COR-L47 (cell line): ENCODE measurements at regions not wholly inside any gene's neighbourhood (a gene's known extent, or its start where the extent isn't known, plus 50 kb on each side); places are given as distances from the start of the nearest gene placed in this dataset.
"Not testable (repeated sequence)": the region's sequence is repeated elsewhere in the genome, so short reads cannot be mapped to it uniquely, and the experiment has no call there.

Source experiments
- DNase-seq: peaks from one replicate; lab custom pipeline; 2025; lab: John Stamatoyannopoulos, UW

GRCh38 chr1:157218671-157219070 lies 80.5 kb upstream of the ETV3 start:
- DNase-seq: no peak

GRCh38 chr1:157217486-157217885 lies 79.3 kb upstream of the ETV3 start:
- DNase-seq: no peak

- no peak for DNase-seq
Observed at GRCh38 chr1:157213836-157214235, 75.6 kb upstream of the ETV3 start.

GRCh38 chr1:157209514-157209913 lies 71.3 kb upstream of the ETV3 start:
- no peak for DNase-seq

DNA sequence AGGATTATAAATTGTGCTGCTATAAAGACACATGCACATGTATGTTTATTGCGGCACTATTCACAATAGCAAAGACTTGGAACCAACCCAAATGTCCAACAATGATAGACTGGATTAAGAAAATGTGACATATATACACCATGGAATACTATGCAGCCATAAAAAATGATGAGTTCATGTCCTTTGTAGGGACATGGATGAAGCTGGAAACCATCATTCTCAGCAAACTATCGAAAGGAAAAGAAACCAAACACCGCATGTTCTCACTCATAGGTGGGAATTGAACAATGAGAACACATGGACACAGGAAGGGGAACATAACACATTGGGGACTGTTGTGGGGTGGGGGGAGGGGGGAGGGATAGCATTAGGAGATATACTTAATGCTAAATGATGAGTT lies 67.8 kb upstream of the ETV3 start:
- DNase-seq: not testable (repeated sequence)

DNA sequence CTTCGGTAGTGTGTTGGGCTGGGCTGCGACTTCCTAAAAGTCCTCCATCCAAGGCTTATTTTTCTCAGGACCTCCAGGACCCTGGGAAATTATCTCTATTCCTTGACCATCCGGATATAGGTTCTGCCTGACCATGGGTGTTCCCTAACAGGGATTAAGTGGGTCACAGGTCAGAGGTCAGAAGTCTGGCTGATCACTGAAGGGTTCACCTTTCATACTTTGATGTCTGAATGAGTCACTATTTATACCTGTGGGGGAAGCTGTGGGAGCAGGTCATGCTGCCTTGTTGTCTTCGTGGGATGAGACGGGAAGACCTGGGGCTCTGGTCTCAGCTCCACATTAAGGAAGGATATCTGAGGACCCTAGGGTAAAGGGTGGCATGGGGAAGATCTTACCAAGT lies 65.0 kb upstream of the ETV3 start:
- DNase-seq: no peak

GRCh38 chr1:157202331-157202730 lies 64.1 kb upstream of the ETV3 start:
- DNase-seq: no peak

DNA sequence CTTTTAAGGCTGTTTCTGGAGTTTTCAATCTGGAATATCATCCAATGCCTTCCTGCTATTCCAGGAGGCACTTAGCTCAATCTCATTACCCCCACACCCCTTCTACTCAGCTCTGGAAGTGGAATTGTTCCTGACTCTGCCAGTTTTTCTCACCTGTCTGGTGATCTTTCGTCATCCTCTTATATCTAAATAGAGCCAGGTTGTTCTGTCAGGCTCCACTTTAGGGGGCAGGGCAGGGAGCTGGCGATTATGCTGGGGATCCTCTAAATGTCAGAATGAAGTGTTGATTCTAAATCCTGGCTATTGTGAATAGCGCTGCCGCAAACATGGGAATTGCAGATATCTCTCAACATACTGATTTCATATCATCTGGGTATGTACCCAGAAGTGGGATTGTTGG lies 63.6 kb upstream of the ETV3 start:
- DNase-seq: no peak

- DNase-seq: no peak
Observed at GRCh38 chr1:157200451-157200850, 62.3 kb upstream of the ETV3 start.

- DNase-seq: no peak
Observed at GRCh38 chr1:157199421-157199755, 61.2 kb upstream of the ETV3 start.

DNA sequence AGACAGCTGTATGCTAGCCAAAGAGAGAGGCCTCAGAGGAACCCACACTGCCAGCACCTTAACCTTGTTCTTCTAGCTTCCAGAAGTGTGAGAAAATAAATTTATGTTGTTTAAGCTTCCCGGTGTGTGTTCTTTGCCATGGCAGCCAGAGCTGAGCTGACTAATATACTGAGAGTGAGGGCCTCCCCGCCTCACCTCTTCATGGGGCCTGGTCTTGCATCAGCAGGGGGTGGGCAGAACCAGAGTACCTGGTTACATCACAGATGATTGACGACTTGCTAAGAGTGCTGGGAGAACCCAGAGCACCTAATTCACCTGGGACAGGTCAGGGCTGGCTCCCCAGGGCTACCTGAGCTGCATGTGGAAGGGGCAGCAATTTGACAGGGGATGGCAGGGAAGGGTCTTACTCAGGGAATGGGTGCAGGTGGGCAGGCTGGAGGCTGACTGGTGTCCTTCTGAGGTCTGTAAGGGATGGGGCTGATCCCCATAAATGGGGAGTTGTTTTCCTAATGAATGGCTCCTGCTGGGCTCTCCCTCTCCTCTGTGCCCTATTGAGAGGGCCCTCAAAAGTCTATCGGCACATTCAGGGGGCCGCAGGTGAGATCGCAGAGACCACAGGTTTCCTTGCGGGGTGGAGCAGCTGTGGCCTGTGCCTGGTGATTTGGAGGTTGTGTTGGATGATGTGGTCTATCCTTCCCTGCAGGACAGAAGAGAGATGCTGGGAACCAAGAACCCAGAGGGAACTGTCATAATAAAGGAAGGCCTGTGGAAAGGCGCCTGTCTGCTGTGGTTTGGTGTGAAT lies 60.6 kb upstream of the ETV3 start:
- DNase-seq: no peak

- DNase-seq: no peak
Observed at GRCh38 chr1:157197906-157198435, 59.8 kb upstream of the ETV3 start.

DNA sequence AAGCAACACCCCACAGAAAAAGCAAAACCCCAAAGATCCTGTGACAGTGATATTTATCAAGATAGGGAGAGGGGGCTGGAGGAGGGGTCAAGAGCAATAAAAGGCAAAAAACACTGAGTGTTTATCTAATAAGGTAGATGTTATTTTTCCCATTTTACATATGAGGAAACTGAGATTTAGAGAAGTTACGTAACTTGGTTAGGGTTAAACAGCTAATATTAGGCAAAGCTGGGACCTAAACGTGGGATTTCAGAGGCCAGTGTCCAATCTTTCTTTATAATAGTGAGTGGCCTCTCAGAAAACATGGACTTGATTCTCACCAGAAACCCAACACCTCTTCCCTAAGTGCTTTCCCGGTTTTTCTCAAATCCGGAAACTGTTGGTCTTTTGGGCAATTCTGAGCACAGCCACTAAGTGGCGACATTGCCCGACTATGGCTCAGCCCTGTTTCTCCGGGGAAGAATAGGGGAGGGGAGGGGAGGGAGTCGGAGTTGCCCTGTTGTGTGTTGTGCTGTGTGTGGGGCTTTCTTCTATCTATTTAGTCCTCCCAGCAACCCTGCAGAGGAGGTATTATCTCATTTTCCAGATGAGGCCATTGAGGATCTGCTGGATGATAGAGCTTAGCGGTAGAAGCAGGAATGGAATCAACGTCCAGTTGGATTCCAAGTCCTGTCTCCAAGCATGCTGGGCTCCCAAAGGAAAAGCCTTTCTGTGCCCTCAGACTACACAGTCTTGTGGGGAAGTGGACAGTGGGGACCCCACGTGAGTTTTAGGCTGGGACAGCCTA lies 58.7 kb upstream of the ETV3 start:
- DNase-seq: not testable (repeated sequence)

- no peak for DNase-seq
Observed at GRCh38 chr1:157196245-157196543, 58.0 kb upstream of the ETV3 start.

DNA sequence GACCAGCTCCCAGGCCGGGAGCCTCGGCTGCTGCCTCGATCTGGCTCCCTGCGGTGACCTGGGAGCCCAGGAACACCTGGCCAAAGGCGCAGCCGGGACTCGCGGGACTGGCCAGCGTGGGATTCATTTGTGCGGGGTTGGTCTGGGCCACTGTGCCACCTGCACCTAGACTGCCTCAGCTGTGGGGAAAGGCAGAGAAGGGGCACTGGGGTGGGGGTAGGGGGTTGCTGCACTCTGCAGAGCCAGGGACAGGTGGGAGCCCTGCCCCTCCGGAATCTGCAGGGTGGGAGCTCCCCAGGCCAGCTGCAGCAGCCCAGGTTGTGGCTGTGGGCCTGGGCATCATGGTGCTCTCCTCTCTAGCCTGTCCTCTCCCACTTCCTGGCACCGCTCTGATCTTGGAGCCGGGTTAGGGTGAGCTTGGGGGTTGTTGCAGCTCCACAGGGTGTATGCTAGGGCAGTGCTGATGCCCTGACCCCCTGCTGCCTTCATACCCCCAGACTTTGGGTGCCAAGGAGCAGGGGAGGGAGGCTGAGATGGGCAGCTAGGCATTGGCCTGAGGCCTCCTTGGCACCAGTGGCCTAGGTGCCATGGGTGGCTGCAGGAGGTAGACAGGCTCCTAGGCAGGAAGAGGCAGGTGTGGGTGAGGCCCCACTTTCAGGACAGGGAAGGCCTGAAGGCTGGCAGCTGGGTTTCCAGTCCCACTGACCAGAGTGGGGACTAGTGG lies 57.5 kb upstream of the ETV3 start:
- no peak for DNase-seq

DNA sequence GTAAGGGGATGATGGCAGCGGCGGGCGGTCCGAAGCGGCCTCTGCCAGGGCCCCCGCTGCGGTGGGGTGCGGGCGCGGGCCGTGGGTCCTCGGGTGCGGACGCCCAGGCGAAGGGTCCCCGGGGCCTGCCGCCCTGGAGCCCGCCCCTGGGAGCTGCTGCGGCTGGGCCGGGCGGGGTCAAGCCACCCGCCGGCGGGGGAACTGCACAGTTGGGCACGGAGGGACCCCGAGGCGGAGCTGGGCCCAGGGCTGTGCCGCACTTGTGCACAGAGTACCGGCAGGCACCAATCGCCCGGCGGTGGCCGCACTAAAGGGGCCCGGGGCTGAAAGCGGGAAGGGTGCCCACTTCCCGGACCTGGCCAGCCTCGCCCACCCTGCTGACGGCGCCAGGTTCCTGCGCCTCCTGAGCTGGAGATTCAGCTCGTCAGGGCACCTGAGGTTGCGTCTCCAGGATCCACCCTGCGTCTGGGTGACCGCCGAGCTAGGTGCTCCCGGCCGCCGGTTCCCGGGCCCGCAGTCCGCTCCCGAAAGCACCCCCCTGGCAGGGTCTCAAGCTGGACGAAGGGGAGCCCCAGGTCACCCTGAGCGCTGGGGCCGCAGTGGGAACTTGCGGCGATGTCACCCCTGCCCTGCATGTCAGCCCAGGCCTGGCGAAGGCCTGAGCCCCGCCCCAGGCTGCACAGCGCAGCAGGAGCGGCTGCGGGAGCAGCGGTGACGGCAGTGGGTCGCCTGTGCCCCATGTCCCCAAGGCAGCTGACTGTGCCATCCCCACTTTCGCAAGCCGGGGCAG lies 56.7 kb upstream of the ETV3 start:
- DNase-seq: no peak

DNA sequence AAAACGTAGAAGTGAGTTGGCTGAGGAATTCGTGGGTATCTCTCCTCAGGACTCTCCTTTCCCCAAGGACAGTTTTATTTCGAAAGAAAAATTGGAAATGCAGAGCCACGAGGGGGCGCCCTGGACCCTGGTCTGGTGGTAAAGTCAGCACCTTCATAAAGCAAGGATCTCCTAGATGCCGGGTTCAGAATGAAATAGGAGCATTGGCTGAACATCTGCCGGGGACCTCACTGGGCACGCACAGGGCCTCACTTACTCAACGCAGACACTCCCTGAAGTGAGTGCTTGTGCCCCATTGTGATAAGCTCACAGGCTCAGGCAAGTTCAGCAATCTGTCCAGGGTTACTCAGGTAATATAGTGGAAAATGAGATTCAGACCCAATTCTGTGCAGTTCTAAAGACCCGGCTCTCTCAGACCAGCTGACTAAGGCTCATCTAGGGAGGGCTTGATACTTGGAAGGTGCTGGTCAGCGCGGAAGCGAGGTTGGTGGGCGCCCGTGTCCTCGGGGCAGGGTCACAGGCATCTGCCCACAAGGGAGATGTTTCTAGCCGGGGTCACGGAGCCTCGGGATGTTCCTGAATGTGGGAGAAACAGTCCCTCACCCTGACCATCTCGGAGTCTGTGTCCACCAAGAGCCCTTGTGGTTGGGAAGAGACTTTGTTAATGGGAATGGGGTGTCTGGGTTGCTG lies 55.7 kb upstream of the ETV3 start:
- peak; percentile 69 for DNase-seq

DNA sequence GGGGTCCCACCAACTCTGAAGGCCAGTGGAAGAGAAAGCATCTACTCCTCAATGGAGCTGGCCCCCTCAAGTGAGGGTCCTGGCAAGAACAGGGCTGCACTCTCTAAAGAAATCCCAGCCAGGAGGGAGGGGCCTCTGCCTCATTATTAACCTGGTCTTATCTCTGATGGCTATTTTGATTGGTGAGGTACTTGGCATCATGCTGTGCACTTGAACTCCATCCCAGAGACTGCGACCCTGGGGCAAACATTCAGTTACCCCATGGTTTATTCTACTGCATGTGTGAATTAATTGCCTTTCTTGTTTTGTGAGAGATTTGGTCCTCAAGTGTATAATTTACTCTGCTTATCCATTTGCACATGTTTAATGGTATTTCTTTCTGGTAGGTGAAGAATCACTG lies 55.0 kb upstream of the ETV3 start:
- DNase-seq: no peak

DNA sequence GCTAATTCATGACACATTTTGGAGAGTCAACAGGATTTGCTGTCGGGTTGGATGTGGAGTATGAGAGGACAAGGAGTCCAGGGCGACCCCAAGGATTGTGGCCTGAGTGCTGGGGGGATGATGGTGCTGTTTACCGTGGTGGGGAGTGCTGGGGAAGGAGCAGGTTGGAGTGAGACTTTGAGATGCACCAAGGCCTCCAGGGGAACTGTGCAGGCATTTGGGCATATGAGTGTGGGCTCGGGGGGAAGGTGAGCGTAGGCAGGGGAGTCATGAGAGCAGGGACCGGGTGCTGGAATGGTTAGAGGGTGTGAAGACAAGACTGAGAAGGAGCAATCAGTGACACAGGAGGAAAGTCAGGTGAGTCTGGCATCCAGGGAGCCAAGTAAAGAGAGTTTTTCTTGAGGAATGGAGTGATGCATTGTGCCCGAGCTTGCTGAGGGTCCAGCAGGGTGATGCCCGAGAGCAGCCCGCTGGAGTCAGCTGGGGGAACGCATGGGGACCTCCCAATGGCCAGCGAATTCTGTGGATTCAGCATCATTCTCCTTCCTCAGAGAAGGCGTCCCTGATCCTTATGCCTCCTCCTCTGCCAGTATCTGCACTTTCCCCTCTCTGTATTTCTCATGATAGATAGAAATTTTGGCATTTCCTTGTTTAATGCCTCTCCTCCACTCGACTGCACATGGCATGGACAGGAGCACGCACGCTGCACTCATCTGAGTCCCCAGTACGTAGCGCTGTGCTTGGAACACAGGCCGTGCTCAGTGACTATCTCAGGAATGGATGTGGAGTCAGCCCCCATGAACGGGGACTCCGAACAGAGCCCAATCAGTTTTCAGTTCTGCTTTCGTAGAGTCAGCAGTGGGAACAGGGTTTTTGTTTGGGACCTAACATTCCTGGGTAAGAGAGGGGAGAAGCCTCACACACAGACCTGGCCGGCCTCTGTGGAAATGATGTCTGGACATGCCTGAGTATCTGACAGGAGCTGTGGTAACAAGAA lies 52.1 kb upstream of the ETV3 start:
- DNase-seq: no peak

DNA sequence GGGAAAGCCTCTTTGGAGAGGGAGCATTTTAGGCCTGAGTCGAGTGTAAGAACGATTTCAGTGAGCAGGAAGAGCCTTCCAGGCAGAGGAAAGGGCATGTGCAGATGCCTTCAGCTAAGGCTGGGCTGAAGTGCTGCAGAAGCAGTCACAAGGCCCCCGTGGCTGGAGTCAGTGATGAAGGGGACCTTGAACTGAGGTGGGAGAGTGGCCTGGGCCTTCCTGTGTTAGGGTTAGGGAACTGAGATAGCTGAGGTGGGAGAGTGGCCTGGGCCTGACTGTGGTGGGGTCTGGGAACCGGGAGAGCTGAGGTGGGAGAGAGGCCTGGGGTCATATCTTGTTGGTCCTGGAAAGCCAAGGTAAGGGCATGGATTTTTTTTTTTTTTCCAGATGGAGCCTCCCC lies 50.9 kb upstream of the ETV3 start:
- no peak for DNase-seq
